GM20000 (cell line): ENCODE measurements at regions not wholly inside any gene's neighbourhood (a gene's known extent, or its start where the extent isn't known, plus 50 kb on each side); places are given as distances from the start of the nearest gene placed in this dataset.

Experiments used
- DNase-seq: peaks from one replicate; pipeline ENCODE4 v3.0.0; 2012; ENCODE audit warnings: low spot score
- TF ChIP-seq, protein P1 (sequence below): IDR thresholded peaks from 2 replicates; pipeline ENCODE4 v1.5.1; 2012; ENCODE audit warnings: mild to moderate bottlenecking, control low read depth; ENCODE audit errors: extremely low read depth, missing control alignments

DNA sequence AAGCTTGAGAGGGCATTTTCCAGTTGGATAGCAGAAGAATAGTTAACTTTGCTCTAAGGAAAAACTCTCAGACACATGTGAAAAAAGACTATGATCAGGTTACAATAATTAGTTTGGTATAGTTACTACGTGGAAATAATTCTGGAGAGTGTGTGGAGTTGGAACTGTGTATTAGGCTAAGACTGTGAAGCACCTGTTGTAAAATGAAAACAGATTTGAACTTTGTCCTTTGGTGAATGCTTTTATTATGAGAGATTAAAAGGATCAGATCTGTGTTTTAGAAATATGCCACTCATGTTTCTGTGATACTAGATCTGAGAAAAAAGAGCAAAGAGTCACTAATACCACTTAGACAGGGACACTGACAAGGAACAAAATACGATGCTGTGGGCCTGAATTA lies 807.5 kb upstream of the ATXN8OS start:
- TF ChIP-seq, protein P1, sequence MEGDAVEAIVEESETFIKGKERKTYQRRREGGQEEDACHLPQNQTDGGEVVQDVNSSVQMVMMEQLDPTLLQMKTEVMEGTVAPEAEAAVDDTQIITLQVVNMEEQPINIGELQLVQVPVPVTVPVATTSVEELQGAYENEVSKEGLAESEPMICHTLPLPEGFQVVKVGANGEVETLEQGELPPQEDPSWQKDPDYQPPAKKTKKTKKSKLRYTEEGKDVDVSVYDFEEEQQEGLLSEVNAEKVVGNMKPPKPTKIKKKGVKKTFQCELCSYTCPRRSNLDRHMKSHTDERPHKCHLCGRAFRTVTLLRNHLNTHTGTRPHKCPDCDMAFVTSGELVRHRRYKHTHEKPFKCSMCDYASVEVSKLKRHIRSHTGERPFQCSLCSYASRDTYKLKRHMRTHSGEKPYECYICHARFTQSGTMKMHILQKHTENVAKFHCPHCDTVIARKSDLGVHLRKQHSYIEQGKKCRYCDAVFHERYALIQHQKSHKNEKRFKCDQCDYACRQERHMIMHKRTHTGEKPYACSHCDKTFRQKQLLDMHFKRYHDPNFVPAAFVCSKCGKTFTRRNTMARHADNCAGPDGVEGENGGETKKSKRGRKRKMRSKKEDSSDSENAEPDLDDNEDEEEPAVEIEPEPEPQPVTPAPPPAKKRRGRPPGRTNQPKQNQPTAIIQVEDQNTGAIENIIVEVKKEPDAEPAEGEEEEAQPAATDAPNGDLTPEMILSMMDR = no peak
- no peak for DNase-seq

DNA sequence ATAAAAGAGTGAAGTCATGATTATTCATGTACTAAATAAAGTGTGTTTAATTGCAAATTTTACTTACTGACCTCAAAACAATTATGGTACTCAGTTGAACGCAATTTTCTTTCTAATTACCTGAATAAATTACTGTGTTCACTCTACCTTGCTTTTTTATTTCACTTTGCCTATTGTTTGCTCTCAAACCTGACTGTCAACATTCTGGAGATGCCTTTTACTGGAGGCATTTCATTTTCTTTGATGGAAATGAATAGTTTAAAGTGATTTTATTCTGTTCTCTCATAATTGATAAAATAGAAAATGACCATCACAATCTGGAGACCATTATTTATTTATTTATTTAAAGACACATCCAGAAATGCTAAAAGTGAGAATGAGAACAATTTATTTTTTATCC lies 811.5 kb upstream of the ATXN8OS start:
- no peak for DNase-seq
- TF ChIP-seq, protein P1 = no peak

DNA sequence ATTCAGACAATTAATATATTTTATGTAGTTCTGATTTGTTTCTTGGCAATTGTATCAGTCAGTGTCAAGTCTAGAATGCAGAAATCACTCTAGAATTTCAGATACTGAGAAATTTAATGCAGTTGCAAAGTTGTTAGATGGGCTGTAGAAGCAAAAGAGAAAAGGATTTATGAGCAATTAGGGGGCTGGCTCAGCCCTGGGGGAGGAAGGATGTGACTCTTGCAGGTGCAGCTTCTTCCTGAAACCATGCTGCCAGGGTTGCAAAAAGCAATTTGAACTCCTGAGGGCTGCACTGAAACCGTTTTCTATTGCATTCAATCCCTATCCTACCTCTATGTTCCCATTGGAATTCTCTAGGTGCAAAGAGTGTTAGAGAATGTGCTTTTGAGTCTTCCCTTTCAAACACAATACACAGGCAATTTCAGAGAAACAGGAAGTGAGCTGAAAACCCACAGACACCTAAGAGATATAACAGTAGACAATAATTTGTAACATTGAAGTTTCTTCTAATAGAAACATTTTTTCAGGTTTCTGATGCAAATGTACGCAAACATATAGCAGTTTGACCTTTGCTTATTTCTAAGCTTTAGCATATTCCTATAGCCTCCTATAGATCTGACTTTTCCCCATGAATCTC lies 814.7 kb upstream of the ATXN8OS start:
- no peak for DNase-seq
- TF ChIP-seq, protein P1 = no peak

DNA sequence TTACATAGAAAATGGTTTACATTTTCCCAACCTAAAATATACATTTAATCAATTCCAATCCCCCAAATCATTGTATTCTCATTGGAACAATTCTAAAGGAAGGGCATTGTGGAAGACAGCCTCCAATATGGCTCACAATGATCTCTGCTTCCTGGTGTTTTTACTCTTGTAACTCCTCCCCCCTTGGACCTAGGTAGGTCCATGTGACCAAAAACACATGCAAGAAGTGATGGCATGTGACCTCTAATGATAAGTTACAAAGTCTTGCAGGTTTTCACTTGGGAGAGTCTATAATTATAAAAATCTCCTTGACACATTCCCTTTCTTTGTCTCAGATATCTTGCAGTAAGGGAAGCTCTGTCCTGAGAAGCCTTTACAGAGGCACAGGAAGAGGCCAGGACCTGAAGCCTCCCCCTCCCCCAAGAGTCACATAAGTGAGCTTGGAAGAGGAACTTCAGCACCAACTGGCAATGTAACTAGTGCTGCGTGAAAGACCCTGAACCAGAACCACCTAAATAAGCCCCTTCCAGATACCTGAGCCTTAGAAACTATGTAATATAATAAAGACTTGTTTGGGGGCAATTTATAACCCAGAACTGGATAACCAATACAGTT lies 816.2 kb upstream of the ATXN8OS start:
- TF ChIP-seq, protein P1 = no peak
- no peak for DNase-seq

DNA sequence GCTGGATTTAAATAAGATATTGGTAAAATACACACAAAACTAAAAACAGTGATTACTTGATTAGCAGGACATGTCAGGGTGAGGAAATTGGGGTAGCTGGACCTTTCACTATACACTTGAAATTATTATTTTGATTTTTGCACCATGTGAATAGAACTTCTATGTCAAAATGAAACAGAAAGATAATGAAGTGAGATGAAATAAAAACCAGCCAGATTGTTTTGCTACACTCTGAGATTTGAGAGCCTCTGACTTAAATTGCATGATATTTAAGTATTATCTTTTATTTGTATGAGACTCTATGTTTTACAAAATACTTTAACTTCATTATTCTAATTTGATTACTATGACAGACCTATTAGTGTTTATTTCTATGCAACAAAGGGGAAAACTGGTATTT lies 819.6 kb upstream of the ATXN8OS start:
- no peak for DNase-seq
- TF ChIP-seq, protein P1 = no peak

DNA sequence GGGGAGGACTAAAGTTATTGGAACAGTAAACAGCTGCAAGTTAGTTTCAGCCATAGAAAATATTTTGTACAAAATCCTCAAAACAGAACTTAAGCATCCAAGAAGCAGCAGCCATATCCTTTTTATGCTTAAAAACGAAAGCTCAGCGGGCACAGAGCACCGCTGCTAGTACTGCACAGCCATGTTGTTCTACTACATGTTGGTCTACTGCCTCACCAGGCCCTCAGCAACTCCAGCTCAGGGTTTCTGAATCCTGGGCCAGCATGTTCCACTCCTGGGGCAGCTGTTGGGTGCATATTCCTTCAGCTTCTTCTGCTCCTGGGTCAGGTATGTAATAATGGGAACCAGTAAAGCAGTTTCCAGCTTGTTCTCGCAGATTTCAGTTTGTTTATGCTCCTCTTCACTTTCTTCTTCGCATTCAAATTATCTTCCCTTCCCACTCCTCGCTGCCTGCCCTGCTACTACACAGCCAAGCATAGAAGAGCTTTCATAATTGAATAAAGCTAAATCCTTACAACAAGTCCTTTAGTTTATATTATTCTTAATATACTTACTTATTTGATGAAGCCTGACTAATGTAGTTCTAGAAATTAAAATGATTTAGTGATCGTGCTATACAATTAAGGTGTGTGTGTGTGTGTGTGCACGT lies 820.5 kb upstream of the ATXN8OS start:
- TF ChIP-seq, protein P1 = no peak
- no peak for DNase-seq

DNA sequence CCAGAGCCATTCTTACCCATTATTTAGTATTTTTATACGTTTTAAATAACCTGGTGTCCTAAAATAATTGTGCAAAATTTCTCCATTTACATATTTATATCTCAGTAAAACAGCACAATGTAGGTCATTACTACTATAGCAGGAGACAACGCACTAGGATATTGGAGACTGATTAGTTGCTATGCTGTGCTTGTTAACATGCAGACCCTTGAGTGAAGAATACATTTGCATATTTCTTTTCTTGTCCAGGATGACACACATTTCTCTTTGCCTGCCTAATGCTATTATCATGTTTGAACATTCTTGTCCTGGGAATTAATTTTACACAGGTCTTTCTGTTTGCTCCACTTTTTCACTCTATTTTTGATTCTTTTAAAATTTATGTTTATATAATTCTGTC lies 823.8 kb upstream of the ATXN8OS start:
- DNase-seq = no peak
- TF ChIP-seq, protein P1 = no peak
